Endodermal cell (in vitro differentiated cells): ENCODE measurements at regions not wholly inside any gene's neighbourhood (a gene's known extent, or its start where the extent isn't known, plus 50 kb on each side); places are given as distances from the start of the nearest gene placed in this dataset.

Source experiments
- DNase-seq: peaks from one replicate; pipeline ENCODE4 v3.0.0-alpha.2; 2017
- H3K27ac ChIP-seq: 2 replicates; pipeline ENCODE4 v1.5.1; 2013; ENCODE audit warnings: mild to moderate bottlenecking, low read depth, low read length, moderate library complexity
- H3K27me3 ChIP-seq: 2 replicates; pipeline ENCODE4 v1.6.1; 2013; ENCODE audit warnings: mild to moderate bottlenecking, low read length, moderate library complexity; ENCODE audit not compliant: insufficient read depth, control insufficient read depth, poor library complexity, severe bottlenecking
- H3K36me3 ChIP-seq: 2 replicates; pipeline ENCODE4 v1.7.0; 2013; ENCODE audit warnings: mild to moderate bottlenecking, low read length, moderate library complexity; ENCODE audit not compliant: control insufficient read depth, insufficient read depth
- H3K4me1 ChIP-seq: one replicate; pipeline ENCODE4 v1.7.0; 2013; ENCODE audit warnings: low read length; ENCODE audit not compliant: control insufficient read depth, insufficient read depth
- H3K4me3 ChIP-seq: 2 replicates; pipeline ENCODE4 v1.5.1; 2013; ENCODE audit warnings: mild to moderate bottlenecking, low read length, moderate library complexity
- H3K9ac ChIP-seq: 2 replicates; pipeline ENCODE4 v1.6.1; 2013; ENCODE audit warnings: mild to moderate bottlenecking, low read length, moderate library complexity; ENCODE audit not compliant: poor library complexity, severe bottlenecking; ENCODE audit errors: extremely low read depth
- H3K9me3 ChIP-seq: 2 replicates; pipeline ENCODE4 v1.6.1; 2013; ENCODE audit warnings: mild to moderate bottlenecking, low read length, moderate library complexity; ENCODE audit not compliant: control insufficient read depth
- H3K27ac Mint-ChIP-seq: 2 replicates; pipeline ENCODE4 v1.8.0; 2020; ENCODE audit warnings: mixed read lengths
- H3K27me3 Mint-ChIP-seq: 2 replicates; pipeline ENCODE4 v1.8.0; 2021; ENCODE audit warnings: mild to moderate bottlenecking, mixed read lengths; ENCODE audit not compliant: insufficient read depth
- H3K36me3 Mint-ChIP-seq: 2 replicates; pipeline ENCODE4 v1.8.0; 2020; ENCODE audit warnings: low read depth, mixed read lengths
- H3K4me1 Mint-ChIP-seq: 2 replicates; pipeline ENCODE4 v1.8.0; 2020; ENCODE audit warnings: mixed read lengths
- H3K4me3 Mint-ChIP-seq: 2 replicates; pipeline ENCODE4 v1.8.0; 2020; ENCODE audit warnings: mild to moderate bottlenecking, moderate library complexity, mixed read lengths
- H3K9me3 Mint-ChIP-seq: 2 replicates; pipeline ENCODE4 v1.8.0; 2020; ENCODE audit warnings: mild to moderate bottlenecking, mixed read lengths
- CTCF ChIP-seq: fragments of 200-600 bp; sonication (generic); conservative IDR thresholded peaks from 2 replicates; pipeline ENCODE4 v1.5.0; 2021; ENCODE audit warnings: antibody characterized with exemption, mild to moderate bottlenecking
- WGBS, 2 experiments: methylation state at CpG; one replicate each; pipeline versions ENCODE4 v1.1.5 to v1.1.7; 2013; ENCODE audit warnings: missing lambda C conversion rate in 2 of 2, mixed read lengths in 1 of 2; ENCODE audit not compliant: insufficient coverage in 1 of 2, insufficient read length in 1 of 2; 5-methylcytosine and 5-hydroxymethylcytosine counted together

DNA sequence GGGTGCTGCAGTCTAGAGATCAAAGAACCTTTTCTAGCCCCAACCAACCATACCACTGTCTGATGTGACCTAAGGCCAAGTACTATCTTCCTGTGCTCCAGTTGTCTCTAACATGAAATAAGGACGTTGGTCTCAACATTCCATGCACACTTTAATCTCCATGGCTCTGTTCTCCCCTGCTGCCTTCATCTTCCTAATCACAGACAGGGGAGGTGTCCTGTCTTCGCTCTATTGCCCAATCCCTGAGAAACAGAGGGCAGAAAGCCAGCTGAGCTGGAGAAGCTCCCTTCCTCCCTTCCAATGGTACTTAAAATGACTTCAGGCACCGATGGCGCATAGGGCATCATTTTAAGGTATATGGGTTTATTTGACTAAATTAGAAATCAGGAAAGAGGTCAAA is 148.9 kb upstream of the GNAO1 start:
- WGBS, 2 experiments, result 92 to 93% methylated on average over 2 to 4 of the region's 4 CpGs
- H3K4me1 Mint-ChIP-seq, result no peaks in the 10 kb centered on the region
- Histone ChIP-seq H3K4me1 (no peaks in the 10 kb centered on the region), H3K27me3 (no peaks in the 10 kb centered on the region), H3K4me3 (no peak overlapping the region), H3K9ac (no peak overlapping the region), H3K9me3 (peaks cover 6% of the 10 kb centered on the region), H3K36me3 (no peaks in the 10 kb centered on the region), H3K27ac (no peak overlapping the region)
- H3K9me3 Mint-ChIP-seq, result peaks cover 8% of the 10 kb centered on the region
- DNase-seq, result peak; percentile 9
- peaks cover 4% of the 10 kb centered on the region for H3K27me3 Mint-ChIP-seq
- H3K4me3 Mint-ChIP-seq, result no peak overlapping the region
- no peaks in the 10 kb centered on the region for H3K36me3 Mint-ChIP-seq
- no peak overlapping the region for H3K27ac Mint-ChIP-seq
- TF ChIP-seq CTCF, result no peak

GRCh38 chr16:56041556-56042140 is 149.6 kb upstream of the GNAO1 start:
- no peaks in the 10 kb centered on the region for H3K36me3 ChIP-seq
- H3K9ac ChIP-seq, result no peak overlapping the region
- H3K27me3 Mint-ChIP-seq, result peaks cover 2% of the 10 kb centered on the region
- H3K4me1 ChIP-seq, result no peaks in the 10 kb centered on the region
- H3K27me3 ChIP-seq, result no peaks in the 10 kb centered on the region
- WGBS, 2 experiments, result 59 to 68% methylated on average over 2 to 4 of the region's 4 CpGs
- H3K27ac Mint-ChIP-seq, result no peak overlapping the region
- no peak overlapping the region for H3K4me3 Mint-ChIP-seq
- TF ChIP-seq CTCF, result peak; percentile 84
- peak; percentile 89 for DNase-seq
- no peaks in the 10 kb centered on the region for H3K4me1 Mint-ChIP-seq
- H3K9me3 ChIP-seq, result peaks cover 13% of the 10 kb centered on the region
- H3K9me3 Mint-ChIP-seq, result peaks cover 15% of the 10 kb centered on the region
- no peak overlapping the region for H3K27ac ChIP-seq
- H3K4me3 ChIP-seq, result no peak overlapping the region
- H3K36me3 Mint-ChIP-seq, result no peaks in the 10 kb centered on the region

GRCh38 chr16:56038564-56039098 is 152.7 kb upstream of the GNAO1 start:
- H3K9me3 Mint-ChIP-seq, result peaks cover 23% of the 10 kb centered on the region
- peaks cover 19% of the 10 kb centered on the region for H3K9me3 ChIP-seq
- H3K4me1 ChIP-seq, result no peaks in the 10 kb centered on the region
- H3K9ac ChIP-seq, result no peak overlapping the region
- peaks cover 2% of the 10 kb centered on the region for H3K27me3 Mint-ChIP-seq
- H3K4me3 ChIP-seq, result no peak overlapping the region
- no peaks in the 10 kb centered on the region for H3K36me3 ChIP-seq
- peak; percentile 3 for DNase-seq
- H3K27ac ChIP-seq, result no peak overlapping the region
- WGBS, 2 experiments, result 89 to 100% methylated on average over 2 to 3 of the region's 3 CpGs
- no peak overlapping the region for H3K27ac Mint-ChIP-seq
- no peaks in the 10 kb centered on the region for H3K27me3 ChIP-seq
- no peaks in the 10 kb centered on the region for H3K36me3 Mint-ChIP-seq
- TF ChIP-seq CTCF, result no peak
- H3K4me1 Mint-ChIP-seq, result no peaks in the 10 kb centered on the region
- no peak overlapping the region for H3K4me3 Mint-ChIP-seq
